ENCODE measurements at regions not wholly inside any gene's neighbourhood (a gene's known extent, or its start where the extent isn't known, plus 50 kb on each side); places are given as distances from the start of the nearest gene placed in this dataset.
"Not testable (repeated sequence)": the region's sequence is repeated elsewhere in the genome, so short reads cannot be mapped to it uniquely, and the experiment has no call there.

DNA sequence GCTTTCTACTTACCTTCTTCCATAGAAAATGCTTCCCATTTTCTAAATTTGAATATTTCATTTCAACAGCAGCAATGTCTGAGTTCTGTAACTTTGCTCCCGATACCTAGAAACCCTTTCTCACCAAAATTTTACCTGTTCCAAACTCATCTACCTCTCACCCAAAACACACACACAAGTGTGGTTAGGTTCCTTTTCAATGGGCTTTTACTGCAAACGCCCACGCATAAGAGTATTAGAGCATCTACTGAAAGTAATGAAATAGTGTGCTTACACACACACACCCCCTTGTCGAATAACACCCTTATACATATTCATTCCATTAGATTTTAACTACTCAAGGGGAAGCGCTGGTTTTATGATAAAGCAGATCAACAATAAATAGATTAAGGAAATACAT, 610.3 kb upstream of the AADAT start:
- H3K27me3 ChIP-seq (ENCODE audit: control insufficient read depth in 1 of 2, insufficient read depth in 2 of 2, low read length in 1 of 2) = no peaks in the 10 kb centered on the region
- ATAC-seq (ENCODE audit: low FRiP score) (no peak), DNase-seq (no peak)
- intact Hi-C loops (cut with DNase I) = no loop called here
- no peaks in the 10 kb centered on the region for H3K9me3 ChIP-seq (ENCODE audit: control insufficient read depth, low read length)
- H3K27ac ChIP-seq (ENCODE audit: low read depth in 1 of 2, low read length in 2 of 2) = no peak overlapping the region
- 93 to 96% methylated on average over 5 of the region's 5 CpGs for WGBS, 2 donors
- peaks cover 2 to 3% of the 10 kb centered on the region in 2 donors for H3K4me1 ChIP-seq (ENCODE audit: control insufficient read depth in 1 of 2, insufficient read depth in 2 of 2, low read length in 2 of 2)
- H3K36me3 ChIP-seq (ENCODE audit: control insufficient read depth in 1 of 2, insufficient read depth in 2 of 2, low read length in 1 of 2) = no peaks in the 10 kb centered on the region
- no peak overlapping the region for H3K4me3 ChIP-seq (ENCODE audit: low read length in 2 of 2)

DNA sequence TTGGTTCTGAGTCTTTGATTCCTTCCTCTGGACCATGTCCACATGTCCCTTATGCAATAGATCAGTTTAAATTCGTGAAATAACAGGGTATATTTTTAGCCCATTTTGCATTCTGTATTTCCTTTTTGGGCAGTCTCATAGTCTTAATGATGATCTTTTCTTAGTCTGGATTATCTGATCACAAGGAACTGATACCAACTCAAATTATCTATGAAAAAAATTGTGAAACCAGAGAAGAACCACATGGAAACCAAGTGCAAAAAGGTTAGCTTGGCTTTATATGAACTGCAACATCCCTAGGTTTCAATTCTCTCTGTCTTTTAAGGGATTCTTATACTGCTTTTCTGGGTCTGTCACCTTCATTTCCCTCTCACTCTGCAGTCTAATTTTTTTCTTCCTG, 608.6 kb upstream of the AADAT start:
- peaks cover 2 to 3% of the 10 kb centered on the region in 2 donors for H3K4me1 ChIP-seq (ENCODE audit: control insufficient read depth in 1 of 2, insufficient read depth in 2 of 2, low read length in 2 of 2)
- no peaks in the 10 kb centered on the region for H3K9me3 ChIP-seq (ENCODE audit: control insufficient read depth, low read length)
- no peak overlapping the region for H3K4me3 ChIP-seq (ENCODE audit: low read length in 2 of 2)
- intact Hi-C loops (cut with DNase I) = no loop called here
- no peaks in the 10 kb centered on the region for H3K27me3 ChIP-seq (ENCODE audit: control insufficient read depth in 1 of 2, insufficient read depth in 2 of 2, low read length in 1 of 2)
- H3K27ac ChIP-seq (ENCODE audit: low read depth in 1 of 2, low read length in 2 of 2) = no peak overlapping the region
- ATAC-seq (ENCODE audit: low FRiP score) (no peak), DNase-seq (no peak)
- no peaks in the 10 kb centered on the region for H3K36me3 ChIP-seq (ENCODE audit: control insufficient read depth in 1 of 2, insufficient read depth in 2 of 2, low read length in 1 of 2)
- WGBS, 2 donors = 2% methylated on average over 1 of the region's 1 CpG

DNA sequence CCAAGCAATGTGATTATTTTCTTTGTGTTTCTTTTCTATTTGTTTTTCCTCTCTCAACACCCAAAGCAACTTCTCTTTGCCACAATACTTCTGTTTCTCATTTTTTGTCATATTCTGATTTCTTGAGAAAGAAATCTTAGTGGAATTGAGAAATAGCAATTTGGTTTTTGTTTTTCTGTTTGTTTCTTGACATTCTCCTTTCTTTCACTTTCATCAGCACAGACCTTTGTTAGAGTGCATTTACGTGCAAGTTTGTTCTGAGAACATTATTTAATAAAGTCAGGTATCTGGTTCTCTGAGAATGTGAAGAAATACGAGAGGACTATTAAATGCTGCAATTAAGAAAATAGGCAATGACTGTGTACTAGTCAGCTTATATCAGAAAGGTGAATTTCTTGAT, 608.1 kb upstream of the AADAT start:
- H3K36me3 ChIP-seq (ENCODE audit: control insufficient read depth in 1 of 2, insufficient read depth in 2 of 2, low read length in 1 of 2) = no peaks in the 10 kb centered on the region
- H3K27ac ChIP-seq (ENCODE audit: low read depth in 1 of 2, low read length in 2 of 2) = no peak overlapping the region
- H3K4me3 ChIP-seq (ENCODE audit: low read length in 2 of 2) = no peak overlapping the region
- H3K9me3 ChIP-seq (ENCODE audit: control insufficient read depth, low read length) = no peaks in the 10 kb centered on the region
- intact Hi-C loops (cut with DNase I) = no loop called here
- DNase-seq (no peak), ATAC-seq (ENCODE audit: low FRiP score) (no peak)
- WGBS, 2 donors = 38 to 54% methylated on average over 2 of the region's 2 CpGs
- H3K4me1 ChIP-seq (ENCODE audit: control insufficient read depth in 1 of 2, insufficient read depth in 2 of 2, low read length in 2 of 2) = peaks cover 2 to 3% of the 10 kb centered on the region in 2 donors
- H3K27me3 ChIP-seq (ENCODE audit: control insufficient read depth in 1 of 2, insufficient read depth in 2 of 2, low read length in 1 of 2) = no peaks in the 10 kb centered on the region

- H3K27me3 ChIP-seq (ENCODE audit: control insufficient read depth in 1 of 2, insufficient read depth in 2 of 2, low read length in 1 of 2) = no peaks in the 10 kb centered on the region
- no peaks in the 10 kb centered on the region for H3K36me3 ChIP-seq (ENCODE audit: control insufficient read depth in 1 of 2, insufficient read depth in 2 of 2, low read length in 1 of 2)
- intact Hi-C loops (cut with DNase I) = no loop called here
- H3K4me3 ChIP-seq (ENCODE audit: low read length in 2 of 2) = no peak overlapping the region
- no peak for DNase-seq
- no peak for ATAC-seq (ENCODE audit: low FRiP score)
- no peaks in the 10 kb centered on the region for H3K9me3 ChIP-seq (ENCODE audit: control insufficient read depth, low read length)
- no peak overlapping the region for H3K27ac ChIP-seq (ENCODE audit: low read depth in 1 of 2, low read length in 2 of 2)
- H3K4me1 ChIP-seq (ENCODE audit: control insufficient read depth in 1 of 2, insufficient read depth in 2 of 2, low read length in 2 of 2) = peaks cover 2 to 3% of the 10 kb centered on the region in 2 donors
Observed at GRCh38 chr4:170697045-170697444, 607.3 kb upstream of the AADAT start.

GRCh38 chr4:170691168-170691567, 601.4 kb upstream of the AADAT start:
- intact Hi-C loops (cut with DNase I) = no loop called here
- Histone ChIP-seq H3K4me3 (ENCODE audit: low read length in 2 of 2) (no peak overlapping the region), H3K27ac (ENCODE audit: low read depth in 1 of 2, low read length in 2 of 2) (no peak overlapping the region), H3K4me1 (ENCODE audit: control insufficient read depth in 1 of 2, insufficient read depth in 2 of 2, low read length in 2 of 2) (no peaks in the 10 kb centered on the region), H3K9me3 (ENCODE audit: control insufficient read depth, low read length) (no peaks in the 10 kb centered on the region), H3K27me3 (ENCODE audit: control insufficient read depth in 1 of 2, insufficient read depth in 2 of 2, low read length in 1 of 2) (no peaks in the 10 kb centered on the region), H3K36me3 (ENCODE audit: control insufficient read depth in 1 of 2, insufficient read depth in 2 of 2, low read length in 1 of 2) (no peaks in the 10 kb centered on the region)
- DNase-seq = no peak
- ATAC-seq (ENCODE audit: low FRiP score) = no peak

DNA sequence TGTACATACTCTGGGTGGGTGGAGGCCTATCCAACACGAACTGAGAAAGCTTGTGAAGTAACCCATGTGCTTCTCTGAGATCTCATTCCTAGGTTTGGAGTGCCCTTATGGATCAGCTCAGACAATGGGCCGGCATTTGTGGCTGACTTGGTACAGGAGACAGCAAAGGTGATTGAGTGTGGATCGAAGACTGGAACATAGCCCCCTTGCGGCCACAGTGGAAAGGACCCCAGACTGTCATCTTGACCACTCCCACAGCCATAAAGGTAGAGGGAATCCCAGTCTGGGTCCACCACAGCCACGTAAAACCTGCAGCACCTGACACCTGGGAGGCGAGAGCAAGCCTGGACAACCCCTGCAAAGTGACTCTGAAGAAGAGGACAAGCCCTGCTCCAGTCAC, 598.0 kb upstream of the AADAT start:
- H3K9me3 ChIP-seq (ENCODE audit: control insufficient read depth, low read length) = no peaks in the 10 kb centered on the region
- ATAC-seq (ENCODE audit: low FRiP score) (no peak), DNase-seq (no peak)
- intact Hi-C loops (cut with DNase I) = no loop called here
- 94 to 97% methylated on average over 6 of the region's 6 CpGs for WGBS, 2 donors
- H3K4me3 ChIP-seq (ENCODE audit: low read length in 2 of 2) = no peak overlapping the region
- H3K36me3 ChIP-seq (ENCODE audit: control insufficient read depth in 1 of 2, insufficient read depth in 2 of 2, low read length in 1 of 2) = no peaks in the 10 kb centered on the region
- H3K27me3 ChIP-seq (ENCODE audit: control insufficient read depth in 1 of 2, insufficient read depth in 2 of 2, low read length in 1 of 2) = no peaks in the 10 kb centered on the region
- no peaks in the 10 kb centered on the region for H3K4me1 ChIP-seq (ENCODE audit: control insufficient read depth in 1 of 2, insufficient read depth in 2 of 2, low read length in 2 of 2)
- H3K27ac ChIP-seq (ENCODE audit: low read depth in 1 of 2, low read length in 2 of 2) = no peak overlapping the region

- ATAC-seq (ENCODE audit: low FRiP score); DNase-seq; H3K27ac ChIP-seq (ENCODE audit: low read depth in 1 of 2, low read length in 2 of 2); H3K9me3 ChIP-seq (ENCODE audit: control insufficient read depth, low read length); H3K4me1 ChIP-seq (ENCODE audit: control insufficient read depth in 1 of 2, insufficient read depth in 2 of 2, low read length in 2 of 2); intact Hi-C loops (cut with DNase I); H3K4me3 ChIP-seq (ENCODE audit: low read length in 2 of 2); H3K36me3 ChIP-seq (ENCODE audit: control insufficient read depth in 1 of 2, insufficient read depth in 2 of 2, low read length in 1 of 2); H3K27me3 ChIP-seq (ENCODE audit: control insufficient read depth in 1 of 2, insufficient read depth in 2 of 2, low read length in 1 of 2): not testable (repeated sequence)
- 82 to 85% methylated on average over 4 of the region's 4 CpGs for WGBS, 2 donors
Observed at GRCh38 chr4:170685701-170686100, 595.9 kb upstream of the AADAT start.

- Histone ChIP-seq H3K9me3 (ENCODE audit: control insufficient read depth, low read length) (no peaks in the 10 kb centered on the region), H3K36me3 (ENCODE audit: control insufficient read depth in 1 of 2, insufficient read depth in 2 of 2, low read length in 1 of 2) (no peaks in the 10 kb centered on the region), H3K4me1 (ENCODE audit: control insufficient read depth in 1 of 2, insufficient read depth in 2 of 2, low read length in 2 of 2) (no peaks in the 10 kb centered on the region), H3K4me3 (ENCODE audit: low read length in 2 of 2) (no peak overlapping the region), H3K27me3 (ENCODE audit: control insufficient read depth in 1 of 2, insufficient read depth in 2 of 2, low read length in 1 of 2) (no peaks in the 10 kb centered on the region), H3K27ac (ENCODE audit: low read depth in 1 of 2, low read length in 2 of 2) (no peak overlapping the region)
- ATAC-seq (ENCODE audit: low FRiP score) (no peak), DNase-seq (no peak)
- intact Hi-C loops (cut with DNase I) = no loop called here
- 67 to 71% methylated on average over 5 of the region's 5 CpGs for WGBS, 2 donors
Observed at GRCh38 chr4:170682558-170683294, 593.0 kb upstream of the AADAT start.

- H3K9me3 ChIP-seq (ENCODE audit: control insufficient read depth, low read length); ATAC-seq (ENCODE audit: low FRiP score); H3K36me3 ChIP-seq (ENCODE audit: control insufficient read depth in 1 of 2, insufficient read depth in 2 of 2, low read length in 1 of 2); H3K27ac ChIP-seq (ENCODE audit: low read depth in 1 of 2, low read length in 2 of 2); intact Hi-C loops (cut with DNase I); DNase-seq; H3K4me3 ChIP-seq (ENCODE audit: low read length in 2 of 2); H3K27me3 ChIP-seq (ENCODE audit: control insufficient read depth in 1 of 2, insufficient read depth in 2 of 2, low read length in 1 of 2); H3K4me1 ChIP-seq (ENCODE audit: control insufficient read depth in 1 of 2, insufficient read depth in 2 of 2, low read length in 2 of 2): not testable (repeated sequence)
- 87 to 89% methylated on average over 5 of the region's 5 CpGs for WGBS, 2 donors
Observed at GRCh38 chr4:170682087-170682486, 592.3 kb upstream of the AADAT start.
